ENCODE measurements at regions not wholly inside any gene's neighbourhood (a gene's known extent, or its start where the extent isn't known, plus 50 kb on each side); places are given as distances from the start of the nearest gene placed in this dataset.

GRCh38 chr15:46713045-46713444 lies 1004.3 kb upstream of the SEMA6D start:
- H3K27me3 ChIP-seq (ENCODE audit: low read depth) = no peaks in the 10 kb centered on the region
- H3K4me1 ChIP-seq = no peaks in the 10 kb centered on the region
- no peak for DNase-seq
- H3K9me3 ChIP-seq (replicated peaks) = peaks cover 3% of the 10 kb centered on the region
- TF ChIP-seq CTCF (IDR thresholded peaks at IDR 0.05; ENCODE audit: borderline replicate concordance) = no peak
- H3K36me3 ChIP-seq = no peaks in the 10 kb centered on the region
- H3K4me3 ChIP-seq = no peak overlapping the region
- intact Hi-C loops (cut with micrococcal nuclease) = no loop called here
- H3K27ac ChIP-seq (replicated peaks) = no peak overlapping the region

- DNase-seq = no peak
- Histone ChIP-seq H3K9me3 (replicated peaks) (no peaks in the 10 kb centered on the region), H3K27ac (replicated peaks) (no peak overlapping the region), H3K27me3 (ENCODE audit: low read depth) (no peaks in the 10 kb centered on the region), H3K4me1 (no peaks in the 10 kb centered on the region), H3K4me3 (no peak overlapping the region), H3K36me3 (no peaks in the 10 kb centered on the region)
- no peak for TF ChIP-seq CTCF (IDR thresholded peaks at IDR 0.05; ENCODE audit: borderline replicate concordance)
- intact Hi-C loops (cut with micrococcal nuclease) = no loop called here
Observed at GRCh38 chr15:46714950-46715349, 1002.4 kb upstream of the SEMA6D start.

GRCh38 chr15:46723308-46723707 lies 994.0 kb upstream of the SEMA6D start:
- TF ChIP-seq CTCF (IDR thresholded peaks at IDR 0.05; ENCODE audit: borderline replicate concordance) = no peak
- no peak for DNase-seq
- no peak overlapping the region for H3K27ac ChIP-seq (replicated peaks)
- no peaks in the 10 kb centered on the region for H3K36me3 ChIP-seq
- peaks cover 33% of the 10 kb centered on the region for H3K9me3 ChIP-seq (replicated peaks)
- intact Hi-C loops (cut with micrococcal nuclease) = no loop called here
- no peak overlapping the region for H3K4me3 ChIP-seq
- H3K27me3 ChIP-seq (ENCODE audit: low read depth) = no peaks in the 10 kb centered on the region
- no peaks in the 10 kb centered on the region for H3K4me1 ChIP-seq

- Histone ChIP-seq H3K27me3 (ENCODE audit: low read depth) (no peaks in the 10 kb centered on the region), H3K36me3 (no peaks in the 10 kb centered on the region), H3K4me1 (no peaks in the 10 kb centered on the region), H3K9me3 (replicated peaks) (peaks cover 31% of the 10 kb centered on the region), H3K27ac (replicated peaks) (no peak overlapping the region), H3K4me3 (no peak overlapping the region)
- DNase-seq = no peak
- TF ChIP-seq CTCF (IDR thresholded peaks at IDR 0.05; ENCODE audit: borderline replicate concordance) = no peak
- intact Hi-C loops (cut with micrococcal nuclease) = no loop called here
Observed at GRCh38 chr15:46732060-46732459, 985.2 kb upstream of the SEMA6D start.

GRCh38 chr15:46735115-46735514 lies 982.2 kb upstream of the SEMA6D start:
- H3K9me3 ChIP-seq (replicated peaks) = peaks cover 1% of the 10 kb centered on the region
- DNase-seq = no peak
- no peaks in the 10 kb centered on the region for H3K36me3 ChIP-seq
- no peak for TF ChIP-seq CTCF (IDR thresholded peaks at IDR 0.05; ENCODE audit: borderline replicate concordance)
- H3K4me1 ChIP-seq = no peaks in the 10 kb centered on the region
- no peaks in the 10 kb centered on the region for H3K27me3 ChIP-seq (ENCODE audit: low read depth)
- no peak overlapping the region for H3K4me3 ChIP-seq
- H3K27ac ChIP-seq (replicated peaks) = no peak overlapping the region
- intact Hi-C loops (cut with micrococcal nuclease) = no loop called here

- Histone ChIP-seq H3K4me3 (no peak overlapping the region), H3K27me3 (ENCODE audit: low read depth) (no peaks in the 10 kb centered on the region), H3K9me3 (replicated peaks) (peaks cover 11% of the 10 kb centered on the region), H3K27ac (replicated peaks) (no peak overlapping the region), H3K36me3 (no peaks in the 10 kb centered on the region), H3K4me1 (no peaks in the 10 kb centered on the region)
- no peak for DNase-seq
- intact Hi-C loops (cut with micrococcal nuclease) = no loop called here
- no peak for TF ChIP-seq CTCF (IDR thresholded peaks at IDR 0.05; ENCODE audit: borderline replicate concordance)
Observed at GRCh38 chr15:46751303-46751702, 966.0 kb upstream of the SEMA6D start.
